ENCODE measurements at regions not wholly inside any gene's neighbourhood (a gene's known extent, or its start where the extent isn't known, plus 50 kb on each side); places are given as distances from the start of the nearest gene placed in this dataset.

GRCh38 chr6:74750826-74751225 is 455.0 kb downstream of the COL12A1 start:
- no peak overlapping the region for H3K27ac ChIP-seq (ENCODE audit: extremely low read length, insufficient read depth, low read length)
- ATAC-seq, result no peak
- CTCF ChIA-PET (ENCODE audit: low intra/inter-chr PET ratio, low total read pairs), result no interaction called here

More at GRCh38 chr6:74750826-74751225, 455.0 kb downstream of the COL12A1 start:
- no TSS peak for BruUV-seq (replicated peaks)
- H3K27me3 ChIP-seq (ENCODE audit: control insufficient read depth in 1 of 2, insufficient read depth in 2 of 2, low read length in 2 of 2), result no peaks in the 10 kb centered on the region
- DNase-seq (ENCODE audit: low spot score) (no peak), FAIRE-seq (no peak)
- no peak overlapping the region for H3K4me3 ChIP-seq (replicated peaks in 1 of 3; ENCODE audit: insufficient read depth in 1 of 3, low read depth in 2 of 3, low read length in 3 of 3)
- POLR2A ChIA-PET, result no interaction called here
- intact Hi-C loops (cut with micrococcal nuclease; ENCODE audit: unreplicated experiment), result no loop called here
- H3K9me3 ChIP-seq (ENCODE audit: low read length), result no peaks in the 10 kb centered on the region
- no peak for TF ChIP-seq ZMYM4 (CRISPR knock-in tag; IDR thresholded peaks at IDR 0.05)
- no peak for TF ChIP-seq ZNF646 (CRISPR knock-in tag; IDR thresholded peaks at IDR 0.05)
- TF ChIP-seq ZNF75D (CRISPR knock-in tag; IDR thresholded peaks at IDR 0.05; ENCODE audit: borderline replicate concordance), result no peak
- TF ChIP-seq ZNF562 (CRISPR knock-in tag; IDR thresholded peaks at IDR 0.05; ENCODE audit: borderline replicate concordance), result no peak
- TF ChIP-seq TSC22D2 (CRISPR knock-in tag; IDR thresholded peaks at IDR 0.05; ENCODE audit: borderline replicate concordance), result no peak
- TF ChIP-seq ZNF121 (CRISPR knock-in tag; IDR thresholded peaks at IDR 0.05), result no peak
- no peak for TF ChIP-seq MAZ (IDR thresholded peaks at IDR 0.05; ENCODE audit: borderline replicate concordance, low read depth, low read length)
- no peak for TF ChIP-seq MAZ (CRISPR knock-in tag; IDR thresholded peaks at IDR 0.05; ENCODE audit: low read depth)
- no peak for TF ChIP-seq RAD21 (CRISPR knock-in tag; IDR thresholded peaks at IDR 0.05)
- H3K9ac ChIP-seq (ENCODE audit: insufficient read depth, low read depth, low read length), result no peak overlapping the region
- no peak overlapping the region for H3K4me2 ChIP-seq (ENCODE audit: low read depth, low read length)
- in situ Hi-C loops (cut with HindIII; ENCODE audit: extremely low pct_ligation_motif_present, low pct_unique_long_range_greater_than_20kb), result loop anchor here (10.0 kb wide), 1 partner anchor 454 kb away; the partner anchor contains the start of gene COL12A1
- no peaks in the 10 kb centered on the region for H3K79me2 ChIP-seq (ENCODE audit: insufficient read depth, low read length)
- no peaks in the 10 kb centered on the region for H3K36me3 ChIP-seq (replicated peaks in 1 of 2; ENCODE audit: control insufficient read depth in 1 of 2, insufficient read depth in 2 of 2, low read length in 2 of 2)
- H2AFZ ChIP-seq (ENCODE audit: low read length), result no peak overlapping the region
- H3K4me1 ChIP-seq (ENCODE audit: insufficient read depth, low read length), result no peaks in the 10 kb centered on the region
- no peaks in the 10 kb centered on the region for H4K20me1 ChIP-seq (ENCODE audit: insufficient read depth, low read length)

Measured in HepG2 (cell line).